ENCODE measurements at regions not wholly inside any gene's neighbourhood (a gene's known extent, or its start where the extent isn't known, plus 50 kb on each side); places are given as distances from the start of the nearest gene placed in this dataset.
"Not testable (repeated sequence)": the region's sequence is repeated elsewhere in the genome, so short reads cannot be mapped to it uniquely, and the experiment has no call there.

GRCh38 chr21:23686737-23687523 is 1920.4 kb downstream of the MRPL39 start:
- DNase-seq: no peak

DNA sequence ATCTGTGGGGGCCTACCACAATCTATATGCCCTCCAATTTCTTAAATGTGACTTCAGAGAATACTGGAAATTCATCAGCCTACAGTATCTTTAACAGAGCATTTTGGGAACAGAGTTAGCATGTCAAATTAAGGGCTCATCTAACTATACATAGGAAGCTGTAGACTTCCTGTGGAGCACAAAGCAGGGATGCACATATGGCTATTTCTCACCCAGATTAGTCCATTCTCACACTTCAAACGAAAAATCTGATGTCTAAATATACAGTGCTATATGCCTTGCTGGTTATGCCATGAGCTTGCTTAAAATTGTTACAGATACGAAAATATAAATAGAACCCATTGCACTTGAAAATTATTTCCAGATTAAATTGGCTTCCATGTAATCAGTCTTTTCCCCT is 1922.8 kb downstream of the MRPL39 start:
- DNase-seq: no peak

- DNase-seq: no peak
Observed at GRCh38 chr21:23664193-23664694, 1943.0 kb downstream of the MRPL39 start.

DNA sequence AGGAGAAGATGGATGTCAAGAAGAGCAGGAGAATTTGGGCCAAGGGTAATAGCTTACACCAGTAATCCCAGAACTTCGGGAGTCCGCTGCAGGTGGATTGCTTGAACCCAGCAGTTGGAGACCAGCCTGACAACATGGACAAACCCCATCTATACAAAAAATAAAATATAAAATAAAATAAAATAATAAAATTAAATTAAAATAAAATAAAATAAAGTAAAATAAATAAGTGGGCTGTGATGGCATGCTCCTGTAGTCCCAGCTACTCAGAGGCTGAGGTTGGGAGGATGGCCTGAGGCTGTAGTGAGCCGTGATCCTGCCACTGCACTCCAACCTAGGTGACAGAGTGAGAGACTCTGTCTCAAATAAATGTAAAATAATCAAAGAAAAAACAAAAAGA is 1946.7 kb downstream of the MRPL39 start:
- no peak for DNase-seq

DNA sequence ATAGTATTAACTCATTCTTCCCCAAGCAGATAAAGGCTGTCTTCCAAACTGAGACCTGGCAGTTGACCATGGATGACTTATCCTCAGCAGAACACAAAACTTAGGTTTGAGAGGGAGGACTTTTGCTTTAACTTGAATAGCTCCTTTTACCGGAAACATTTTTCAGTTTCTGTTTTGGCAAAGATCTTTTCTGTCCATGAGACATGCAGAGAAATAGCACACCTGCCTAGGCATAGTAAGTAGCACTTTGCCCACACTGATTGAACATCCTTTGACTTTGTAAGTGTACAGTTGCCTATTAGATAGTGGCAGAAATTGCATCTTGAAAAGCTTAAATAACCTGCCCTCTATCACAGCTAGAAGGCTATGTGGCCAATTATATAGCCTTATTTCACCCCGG is 1962.5 kb downstream of the MRPL39 start:
- DNase-seq: no peak

DNA sequence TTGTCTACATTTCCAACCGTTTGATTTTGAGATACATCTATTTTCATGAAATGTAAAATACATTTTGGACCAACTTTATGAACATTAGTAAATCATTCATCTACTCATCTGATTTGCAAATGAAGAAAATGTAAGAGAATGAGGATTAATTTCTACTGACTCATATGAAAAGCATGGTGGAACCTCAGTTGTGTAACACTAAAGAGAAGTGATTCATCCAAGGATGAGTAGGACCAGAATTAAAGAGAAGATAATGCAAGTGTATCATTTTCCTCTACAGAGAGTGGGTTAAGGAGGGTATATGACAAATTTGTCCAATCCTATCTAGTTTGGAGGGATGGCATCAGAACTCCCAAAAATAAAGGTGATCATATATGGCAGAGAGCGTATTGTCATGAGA is 1967.6 kb downstream of the MRPL39 start:
- DNase-seq: no peak

DNA sequence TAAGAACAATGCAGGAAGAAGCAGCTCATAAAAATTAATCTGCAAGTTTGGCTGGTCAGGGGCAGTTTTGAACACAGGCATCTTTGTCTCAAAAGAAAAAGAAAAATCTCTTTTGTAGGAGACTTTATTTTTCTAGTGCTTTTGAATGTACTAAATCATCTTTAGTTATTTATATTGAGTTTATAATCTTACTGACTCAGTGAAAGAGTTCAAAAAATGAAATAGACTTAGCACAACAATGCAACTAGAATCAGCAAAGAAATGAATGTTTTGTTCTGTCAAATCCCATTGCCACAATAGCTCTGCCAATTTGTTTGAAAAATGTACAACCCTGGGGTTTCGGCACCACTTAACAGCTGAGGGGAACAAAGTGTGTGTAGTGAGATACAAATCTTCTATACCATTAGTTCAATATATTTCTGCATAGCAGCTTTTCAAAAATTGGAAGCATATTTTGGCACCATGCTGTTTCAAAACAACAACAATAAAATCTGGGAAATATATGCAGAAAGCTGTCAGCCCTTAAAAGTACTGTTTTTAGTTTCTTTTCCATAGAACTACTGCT is 1969.1 kb downstream of the MRPL39 start:
- DNase-seq: no peak

DNA sequence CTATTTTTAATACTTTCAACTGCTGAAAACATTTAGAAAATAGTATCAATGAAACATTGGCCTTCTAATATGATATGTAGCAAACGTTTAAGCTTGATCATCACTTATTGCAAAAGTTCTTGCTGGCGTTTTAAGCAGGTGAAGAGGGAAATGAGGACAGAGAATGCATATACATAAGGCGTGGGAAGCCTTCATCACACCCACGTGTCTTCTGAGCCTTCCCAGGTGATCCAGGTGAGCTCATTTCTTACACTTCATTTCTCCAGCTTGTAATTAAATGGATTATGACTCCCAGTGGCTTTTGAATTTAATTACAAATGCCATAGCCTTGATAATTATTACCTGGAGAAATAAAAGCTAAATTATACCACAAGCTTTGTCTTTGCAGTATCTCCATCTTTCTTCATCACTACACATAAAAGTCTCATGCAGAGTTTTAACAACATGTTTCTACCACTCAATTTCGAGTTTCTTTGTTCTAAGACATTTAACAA is 1973.8 kb downstream of the MRPL39 start:
- DNase-seq: no peak

DNA sequence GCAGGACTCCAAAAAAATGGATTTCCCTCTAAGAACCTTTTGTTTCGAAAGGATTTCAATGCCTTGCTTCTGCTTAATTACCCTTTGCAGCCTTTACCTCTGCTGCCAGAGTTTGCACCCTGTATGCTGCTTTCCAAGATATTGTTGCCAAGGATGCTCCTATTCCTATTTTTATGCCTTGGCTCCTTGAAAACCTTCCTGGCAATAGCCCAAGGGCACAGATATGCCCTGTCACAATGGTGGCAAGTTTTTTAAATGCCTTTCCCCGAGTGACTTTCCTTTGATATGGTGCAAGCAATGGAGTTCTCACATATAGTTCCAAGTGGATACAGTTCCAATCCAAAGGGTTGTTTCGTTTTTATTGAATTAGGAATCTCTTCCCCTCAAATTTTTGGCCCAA is 1983.0 kb downstream of the MRPL39 start:
- DNase-seq: no peak

DNA sequence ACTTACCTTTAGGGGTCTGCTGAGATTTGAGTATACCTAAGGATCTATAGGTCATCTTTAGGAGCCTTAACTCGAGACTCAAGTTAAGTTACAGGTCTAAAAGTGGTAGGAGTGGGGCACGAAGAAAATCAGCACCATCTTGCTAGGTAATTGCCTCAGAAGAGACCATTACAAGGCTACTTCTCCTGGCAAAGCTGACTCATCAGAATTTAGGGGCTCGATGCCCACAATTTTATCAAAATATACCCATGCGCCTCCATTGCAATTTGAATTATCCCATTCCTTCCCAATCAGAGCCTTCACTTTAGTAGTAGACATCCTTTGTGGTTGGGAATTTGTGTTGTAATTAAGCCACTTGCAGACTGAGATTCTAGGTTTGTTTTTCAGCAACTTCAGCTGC is 1994.3 kb downstream of the MRPL39 start:
- DNase-seq: no peak

GRCh38 chr21:23612210-23612609 is 1995.1 kb downstream of the MRPL39 start:
- DNase-seq: no peak

GRCh38 chr21:23607782-23608431 is 1999.4 kb downstream of the MRPL39 start:
- DNase-seq: no peak

- DNase-seq: no peak
Observed at GRCh38 chr21:23601549-23601948, 2005.7 kb downstream of the MRPL39 start.

DNA sequence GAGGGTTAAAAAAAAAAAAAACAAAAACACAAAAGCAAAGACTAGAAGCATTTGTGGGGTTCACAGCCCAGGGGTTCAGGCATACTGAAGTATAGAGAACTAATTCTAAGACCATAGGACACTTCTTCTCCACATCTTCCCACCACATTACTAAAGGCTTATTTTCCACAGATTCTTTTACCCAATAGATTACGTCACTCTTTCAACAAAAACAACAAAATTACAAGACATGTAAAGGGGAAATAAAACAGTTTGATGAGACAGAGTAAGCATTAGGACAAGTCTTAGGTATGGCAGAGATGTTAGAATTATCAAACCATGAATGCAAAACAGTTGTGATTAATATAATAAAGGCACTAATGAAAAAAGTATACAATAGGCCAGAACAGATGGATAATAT is 2013.7 kb downstream of the MRPL39 start:
- DNase-seq: no peak

- DNase-seq: no peak
Observed at GRCh38 chr21:23585419-23585818, 2021.9 kb downstream of the MRPL39 start.

DNA sequence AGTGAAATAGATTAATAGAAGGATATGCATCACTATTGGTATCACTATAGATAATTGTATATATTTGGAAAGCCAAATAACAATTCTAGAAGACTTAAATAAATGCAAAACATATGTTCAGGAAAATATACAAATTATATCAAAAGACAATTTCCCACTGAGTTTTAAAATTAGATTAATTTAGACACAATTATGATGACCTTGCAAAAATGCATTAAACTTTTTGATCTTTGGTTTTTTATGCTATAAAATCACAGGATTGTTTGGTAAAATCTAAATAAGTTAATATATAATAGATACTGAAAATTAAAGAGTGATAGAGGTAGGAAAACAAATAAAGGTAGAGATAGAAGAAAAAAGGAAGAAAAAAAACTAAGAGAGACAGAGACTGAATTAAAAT is 2027.7 kb downstream of the MRPL39 start:
- DNase-seq: no peak

GRCh38 chr21:23578027-23578426 is 2029.3 kb downstream of the MRPL39 start:
- no peak for DNase-seq

- no peak for DNase-seq
Observed at GRCh38 chr21:23574932-23575331, 2032.3 kb downstream of the MRPL39 start.

DNA sequence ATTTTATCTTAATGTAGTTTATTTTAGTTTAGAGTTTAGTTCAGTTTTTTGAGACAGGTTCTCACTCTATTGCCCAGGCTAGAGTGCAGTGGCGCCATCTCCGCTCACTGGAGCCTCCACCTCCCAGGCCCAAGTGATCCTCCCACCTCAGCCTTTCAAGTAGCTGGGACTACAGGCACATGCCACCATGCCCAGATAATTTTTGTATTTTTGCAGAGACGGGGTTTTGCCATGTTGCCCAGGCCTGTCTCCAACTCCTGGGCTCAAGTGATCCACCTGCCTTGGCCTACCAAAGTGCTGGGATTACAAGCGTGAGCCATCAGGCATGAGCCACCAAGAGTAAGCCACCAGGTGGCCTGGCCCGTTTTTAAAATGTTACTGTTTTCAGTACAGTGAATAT is 2058.4 kb downstream of the MRPL39 start:
- DNase-seq: not testable (repeated sequence)

DNA sequence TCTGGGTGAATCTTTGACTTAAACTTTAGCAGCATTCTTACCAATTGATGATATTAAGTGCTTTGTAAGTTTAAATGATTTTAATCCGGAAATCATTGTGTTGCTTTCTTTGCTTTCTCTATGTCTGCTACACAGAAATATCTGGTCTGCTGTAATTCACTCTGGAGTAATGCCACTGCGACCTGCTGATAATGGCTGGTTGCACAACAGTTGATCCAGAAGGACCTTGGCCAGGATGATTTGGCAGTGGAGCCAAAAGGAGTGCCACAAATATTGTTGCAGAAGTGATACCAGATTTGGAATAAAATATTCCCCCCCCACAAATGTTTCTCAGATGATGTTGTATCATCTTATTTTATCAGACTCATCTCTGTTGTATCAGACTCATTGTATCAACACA is 2063.9 kb downstream of the MRPL39 start:
- no peak for DNase-seq

- DNase-seq: no peak
Observed at GRCh38 chr21:23542097-23542496, 2065.2 kb downstream of the MRPL39 start.

- DNase-seq: no peak
Observed at GRCh38 chr21:23541571-23541970, 2065.7 kb downstream of the MRPL39 start.

DNA sequence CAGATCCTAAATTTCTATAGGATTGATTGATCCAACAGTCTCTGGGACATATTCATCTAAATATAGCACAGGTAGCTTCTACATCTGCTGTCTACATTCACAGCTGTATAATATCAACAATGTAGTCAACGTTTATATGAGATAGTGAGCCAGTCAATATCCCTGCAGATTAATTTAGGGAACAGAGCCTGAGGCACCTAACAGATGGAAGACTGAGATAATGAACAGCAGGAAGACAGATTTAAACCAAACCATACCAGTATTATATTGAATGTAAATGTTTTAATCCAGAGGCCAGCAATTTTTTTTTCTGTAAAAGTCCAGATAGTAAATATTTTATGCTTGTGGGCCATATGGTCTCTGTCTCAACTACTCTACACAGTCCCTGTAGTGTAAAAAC is 2072.4 kb downstream of the MRPL39 start:
- DNase-seq: no peak

GRCh38 chr21:23531444-23531843 is 2075.8 kb downstream of the MRPL39 start:
- DNase-seq: no peak
